GM21423 (cell line): ENCODE measurements at regions not wholly inside any gene's neighbourhood (a gene's known extent, or its start where the extent isn't known, plus 50 kb on each side); places are given as distances from the start of the nearest gene placed in this dataset.
"Not testable (repeated sequence)": the region's sequence is repeated elsewhere in the genome, so short reads cannot be mapped to it uniquely, and the experiment has no call there.

ENCODE experiments used
- ATAC-seq: cut with Tn5 transposase; IDR thresholded peaks from one replicate; pipeline ENCODE4 v1.9.1; 2021; ENCODE audit warnings: mild to moderate bottlenecking, moderate library complexity; ENCODE audit not compliant: unreplicated experiment

- no peak for ATAC-seq
Observed at GRCh38 chr2:39932198-39932597, 153.1 kb upstream of the THUMPD2 start.

GRCh38 chr2:39930175-39930917 lies 151.3 kb upstream of the THUMPD2 start:
- ATAC-seq: no peak

GRCh38 chr2:39929531-39929930 lies 150.5 kb upstream of the THUMPD2 start:
- no peak for ATAC-seq

- ATAC-seq: no peak
Observed at GRCh38 chr2:39925312-39925711, 146.3 kb upstream of the THUMPD2 start.

- ATAC-seq: no peak
Observed at GRCh38 chr2:39923455-39923854, 144.4 kb upstream of the THUMPD2 start.

GRCh38 chr2:39922679-39923405 lies 143.8 kb upstream of the THUMPD2 start:
- ATAC-seq: no peak

GRCh38 chr2:39920307-39920801 lies 141.3 kb upstream of the THUMPD2 start:
- ATAC-seq: no peak

- no peak for ATAC-seq
Observed at GRCh38 chr2:39919511-39920306, 140.7 kb upstream of the THUMPD2 start.

GRCh38 chr2:39918886-39919285 lies 139.8 kb upstream of the THUMPD2 start:
- ATAC-seq: no peak

- ATAC-seq: not testable (repeated sequence)
Observed at GRCh38 chr2:39917371-39917770, 138.3 kb upstream of the THUMPD2 start.

GRCh38 chr2:39914949-39915348 lies 135.9 kb upstream of the THUMPD2 start:
- no peak for ATAC-seq

- peak; percentile 81 for ATAC-seq
Observed at GRCh38 chr2:39913648-39914461, 134.8 kb upstream of the THUMPD2 start.

- ATAC-seq: no peak
Observed at GRCh38 chr2:39902103-39902502, 123.0 kb upstream of the THUMPD2 start.

- ATAC-seq: no peak
Observed at GRCh38 chr2:39898934-39899333, 119.9 kb upstream of the THUMPD2 start.

GRCh38 chr2:39897273-39897672 lies 118.2 kb upstream of the THUMPD2 start:
- no peak for ATAC-seq

GRCh38 chr2:39894082-39894481 lies 115.0 kb upstream of the THUMPD2 start:
- ATAC-seq: no peak

- ATAC-seq: no peak
Observed at GRCh38 chr2:39893616-39894015, 114.6 kb upstream of the THUMPD2 start.

GRCh38 chr2:39881948-39882347 lies 102.9 kb upstream of the THUMPD2 start:
- ATAC-seq: no peak

GRCh38 chr2:39881494-39881893 lies 102.4 kb upstream of the THUMPD2 start:
- no peak for ATAC-seq

- ATAC-seq: not testable (repeated sequence)
Observed at GRCh38 chr2:39879001-39879400, 99.9 kb upstream of the THUMPD2 start.

- ATAC-seq: no peak
Observed at GRCh38 chr2:39875914-39876267, 96.8 kb upstream of the THUMPD2 start.
